Brain microvascular endothelial cell (primary cell): ENCODE measurements at regions not wholly inside any gene's neighbourhood (a gene's known extent, or its start where the extent isn't known, plus 50 kb on each side); places are given as distances from the start of the nearest gene placed in this dataset.

Experiments used
- DNase-seq: peaks from one replicate; pipeline ENCODE4 v3.0.0-alpha.2; 2020
- H3K27ac ChIP-seq: fragments of 250-450 bp; sonication (Bioruptor Pico); 2 replicates; pipeline ENCODE4 v1.5.1; 2020; ENCODE audit warnings: mild to moderate bottlenecking, moderate library complexity
- H3K27me3 ChIP-seq: fragments of 250-450 bp; sonication (Bioruptor Pico); replicated peaks from 2 replicates; pipeline ENCODE4 v1.5.1; 2020; ENCODE audit warnings: mild to moderate bottlenecking
- H3K36me3 ChIP-seq: fragments of 250-450 bp; sonication (Bioruptor Pico); replicated peaks from 2 replicates; pipeline ENCODE4 v1.5.1; 2020; ENCODE audit warnings: mild to moderate bottlenecking
- H3K4me3 ChIP-seq: 2 replicates; pipeline ENCODE4 v1.5.1; 2011; ENCODE audit warnings: low read depth, mild to moderate bottlenecking, control low read depth, low read length, moderate library complexity
- in situ Hi-C: cut with HindIII; loops from 2 replicates; pipeline ENCODE4 v1.10.0; 2017; ENCODE audit warnings: low sequenced_read_pairs, low pct_ligation_motif_present
- TF ChIP-seq, protein P1 (sequence below): IDR thresholded peaks from 2 replicates; pipeline ENCODE4 v1.5.1; 2011; ENCODE audit warnings: low read depth, mild to moderate bottlenecking, moderate library complexity, low read length, control low read depth, inconsistent platforms; ENCODE audit errors: missing control alignments

DNA sequence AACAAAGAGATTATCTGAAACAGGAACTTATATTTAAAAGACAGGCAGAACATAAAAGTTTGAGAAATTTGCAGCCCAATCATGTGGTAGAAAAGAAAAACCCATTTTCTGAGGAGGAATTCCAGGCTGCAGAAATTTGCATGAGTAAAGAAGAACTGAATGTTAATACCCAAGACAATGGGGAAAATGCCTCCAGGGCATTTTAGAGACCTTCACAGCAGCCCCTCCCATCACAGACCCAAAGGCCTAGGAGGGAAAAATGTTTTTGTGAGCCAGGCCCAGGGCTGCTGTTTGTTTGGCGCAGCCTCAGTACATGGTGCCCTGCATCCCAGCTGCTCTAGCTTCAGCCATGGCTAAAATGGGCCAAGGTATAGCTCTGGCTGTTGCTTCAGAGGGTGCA lies 554.3 kb upstream of the CHRM3 start:
- Histone ChIP-seq H3K27me3 (no peaks in the 10 kb centered on the region), H3K36me3 (no peaks in the 10 kb centered on the region), H3K27ac (no peak overlapping the region), H3K4me3 (no peak overlapping the region)
- DNase-seq = no peak
- in situ Hi-C loops = no loop called here
- TF ChIP-seq, protein P1, sequence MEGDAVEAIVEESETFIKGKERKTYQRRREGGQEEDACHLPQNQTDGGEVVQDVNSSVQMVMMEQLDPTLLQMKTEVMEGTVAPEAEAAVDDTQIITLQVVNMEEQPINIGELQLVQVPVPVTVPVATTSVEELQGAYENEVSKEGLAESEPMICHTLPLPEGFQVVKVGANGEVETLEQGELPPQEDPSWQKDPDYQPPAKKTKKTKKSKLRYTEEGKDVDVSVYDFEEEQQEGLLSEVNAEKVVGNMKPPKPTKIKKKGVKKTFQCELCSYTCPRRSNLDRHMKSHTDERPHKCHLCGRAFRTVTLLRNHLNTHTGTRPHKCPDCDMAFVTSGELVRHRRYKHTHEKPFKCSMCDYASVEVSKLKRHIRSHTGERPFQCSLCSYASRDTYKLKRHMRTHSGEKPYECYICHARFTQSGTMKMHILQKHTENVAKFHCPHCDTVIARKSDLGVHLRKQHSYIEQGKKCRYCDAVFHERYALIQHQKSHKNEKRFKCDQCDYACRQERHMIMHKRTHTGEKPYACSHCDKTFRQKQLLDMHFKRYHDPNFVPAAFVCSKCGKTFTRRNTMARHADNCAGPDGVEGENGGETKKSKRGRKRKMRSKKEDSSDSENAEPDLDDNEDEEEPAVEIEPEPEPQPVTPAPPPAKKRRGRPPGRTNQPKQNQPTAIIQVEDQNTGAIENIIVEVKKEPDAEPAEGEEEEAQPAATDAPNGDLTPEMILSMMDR = no peak

DNA sequence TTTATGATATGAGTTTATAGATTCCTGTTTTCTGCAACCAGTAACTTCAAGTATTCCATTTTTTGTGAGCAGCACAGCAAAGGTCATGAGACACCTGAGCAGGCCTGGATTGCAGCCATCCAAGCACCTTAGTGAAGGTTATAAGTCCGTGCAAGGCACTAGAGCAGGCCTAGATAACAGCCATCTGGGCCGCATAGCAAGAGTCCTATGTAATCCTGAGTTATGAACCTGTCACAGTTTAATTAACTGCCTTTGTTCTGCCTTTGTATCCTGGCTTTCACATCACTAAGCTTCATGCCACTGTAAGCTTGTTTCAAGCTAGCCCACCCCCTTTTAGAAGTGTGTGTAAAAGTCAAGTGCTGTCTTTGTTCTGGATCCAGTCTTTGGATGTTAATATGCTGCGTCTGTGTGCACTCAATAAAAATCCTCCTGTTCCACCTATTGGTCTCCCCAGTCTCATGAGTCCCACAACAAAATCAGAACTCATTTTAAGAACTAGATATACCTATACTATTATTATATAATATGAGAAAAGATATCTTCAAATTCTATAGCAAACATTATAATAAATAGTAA lies 556.2 kb upstream of the CHRM3 start:
- Histone ChIP-seq H3K36me3 (no peaks in the 10 kb centered on the region), H3K27me3 (no peaks in the 10 kb centered on the region), H3K4me3 (no peak overlapping the region), H3K27ac (no peak overlapping the region)
- TF ChIP-seq, protein P1 = no peak
- no peak for DNase-seq
- in situ Hi-C loops = no loop called here

DNA sequence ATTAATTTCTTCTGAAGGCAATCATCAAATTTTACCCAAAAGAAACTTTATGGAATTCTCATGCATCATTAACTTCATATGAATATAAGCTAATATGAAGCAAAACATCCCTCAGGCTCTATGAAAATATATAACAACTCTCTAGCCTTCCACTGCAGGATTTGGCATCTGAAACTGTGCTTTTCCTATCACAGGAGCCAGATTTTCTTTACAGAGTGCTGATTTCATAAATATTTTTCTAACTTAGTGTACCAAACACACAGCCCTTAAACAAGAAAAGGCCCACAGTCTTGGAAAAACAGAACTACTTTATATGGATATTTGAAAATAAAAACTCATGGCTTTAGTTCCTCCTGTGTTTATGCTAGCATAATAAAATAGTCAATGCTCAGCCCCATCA lies 559.5 kb upstream of the CHRM3 start:
- Histone ChIP-seq H3K27me3 (no peaks in the 10 kb centered on the region), H3K27ac (no peak overlapping the region), H3K4me3 (no peak overlapping the region), H3K36me3 (no peaks in the 10 kb centered on the region)
- no peak for DNase-seq
- TF ChIP-seq, protein P1 = no peak
- in situ Hi-C loops = no loop called here

DNA sequence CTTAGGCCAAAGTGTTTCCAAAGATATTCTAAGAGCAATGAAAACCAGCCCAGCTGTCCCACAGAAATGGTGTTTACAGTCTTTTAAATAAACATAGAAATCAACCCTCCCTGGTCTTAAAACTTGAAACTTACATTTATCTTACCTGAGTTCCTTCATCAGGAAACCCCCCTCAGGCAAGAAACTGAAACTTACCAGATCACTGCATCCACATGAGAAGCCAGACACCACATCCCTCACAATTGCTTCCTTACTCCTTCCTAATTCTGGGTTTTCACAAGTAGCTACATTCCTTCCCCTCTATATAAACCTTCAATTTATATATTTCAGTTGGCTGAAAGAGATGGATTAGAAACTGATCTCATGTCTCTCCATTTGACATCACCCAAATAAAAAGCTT lies 563.0 kb upstream of the CHRM3 start:
- Histone ChIP-seq H3K27ac (no peak overlapping the region), H3K36me3 (no peaks in the 10 kb centered on the region), H3K4me3 (no peak overlapping the region), H3K27me3 (no peaks in the 10 kb centered on the region)
- DNase-seq = no peak
- in situ Hi-C loops = no loop called here
- TF ChIP-seq, protein P1 = no peak

DNA sequence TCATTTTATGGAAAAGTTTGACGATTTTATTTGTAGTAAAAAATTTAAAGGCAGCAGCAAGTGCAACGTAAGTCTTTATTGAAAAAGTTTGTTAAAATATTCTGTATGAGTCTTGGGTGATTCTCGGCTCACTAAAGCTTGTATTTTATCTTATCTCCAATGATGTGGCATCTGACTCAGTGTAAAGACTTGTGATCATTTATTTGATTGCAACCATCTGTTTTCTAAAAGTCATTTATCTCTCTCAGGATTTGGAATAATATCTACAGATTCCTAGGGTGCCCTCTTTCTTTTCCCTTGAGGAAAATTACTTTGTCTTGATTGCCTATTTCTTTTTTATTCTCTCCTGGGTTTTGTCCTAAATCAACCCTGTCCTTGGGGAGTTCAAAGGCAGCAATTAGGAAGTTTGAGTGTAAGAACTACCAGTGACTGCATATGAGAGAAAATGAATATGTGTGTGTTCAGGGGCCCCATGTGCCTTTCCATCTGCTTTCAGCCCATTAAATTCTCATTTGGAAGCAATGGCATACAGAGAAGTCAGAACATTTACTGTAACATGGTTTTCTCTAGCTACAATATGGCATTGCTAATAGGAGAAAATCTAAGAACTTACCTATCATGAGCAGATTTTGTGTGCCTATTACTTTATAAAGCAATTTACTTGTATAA lies 575.0 kb upstream of the CHRM3 start:
- no peak for DNase-seq
- no peak overlapping the region for H3K27ac ChIP-seq
- TF ChIP-seq, protein P1 = no peak
- H3K36me3 ChIP-seq = no peaks in the 10 kb centered on the region
- H3K4me3 ChIP-seq = no peak overlapping the region
- H3K27me3 ChIP-seq = no peaks in the 10 kb centered on the region
- in situ Hi-C loops = no loop called here

DNA sequence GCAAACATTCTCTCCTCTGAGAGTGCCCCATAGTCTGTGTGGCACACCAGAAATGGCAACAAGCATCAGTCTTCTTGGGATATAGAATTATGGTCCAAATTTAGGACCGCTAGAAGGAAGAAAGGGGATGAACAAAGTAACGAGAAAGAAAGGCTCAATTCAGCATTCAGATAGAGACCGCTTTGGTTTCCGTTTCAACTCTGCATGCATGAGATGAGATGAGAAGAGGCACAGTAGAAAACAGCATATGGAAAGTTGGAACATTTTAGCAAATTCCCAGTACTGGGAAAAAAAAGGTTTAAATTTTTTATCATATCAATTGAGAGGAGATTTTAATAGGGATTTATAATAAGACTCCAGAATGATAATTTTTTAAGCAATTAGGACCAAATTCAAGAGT lies 595.5 kb upstream of the CHRM3 start:
- TF ChIP-seq, protein P1 = no peak
- Histone ChIP-seq H3K27ac (no peak overlapping the region), H3K4me3 (no peak overlapping the region), H3K36me3 (no peaks in the 10 kb centered on the region), H3K27me3 (no peaks in the 10 kb centered on the region)
- in situ Hi-C loops = no loop called here
- DNase-seq = no peak
